KMS-11 (cell line): ENCODE measurements at regions not wholly inside any gene's neighbourhood (a gene's known extent, or its start where the extent isn't known, plus 50 kb on each side); places are given as distances from the start of the nearest gene placed in this dataset.

Experiments
- H2AFZ ChIP-seq: fragments of 200-600 bp; sonication (generic); 2 replicates; pipeline ENCODE4 v1.6.1; 2016; ENCODE audit warnings: antibody characterized with exemption, mixed run types, low read depth
- H3K27ac ChIP-seq: fragments of 200-600 bp; sonication (generic); 2 replicates; pipeline ENCODE4 v1.6.1; 2016; ENCODE audit warnings: mild to moderate bottlenecking, mixed run types
- H3K27me3 ChIP-seq: fragments of 200-600 bp; sonication (generic); 2 replicates; pipeline ENCODE4 v1.6.1; 2017; ENCODE audit warnings: mild to moderate bottlenecking, low read depth, mixed run types, moderate library complexity; ENCODE audit not compliant: insufficient read depth
- H3K36me3 ChIP-seq: fragments of 200-600 bp; sonication (generic); 2 replicates; pipeline ENCODE4 v1.6.1; 2017; ENCODE audit warnings: mild to moderate bottlenecking, mixed run types; ENCODE audit not compliant: insufficient read depth
- H3K4me1 ChIP-seq: fragments of 200-600 bp; sonication (generic); 2 replicates; pipeline ENCODE4 v1.6.1; 2016; ENCODE audit warnings: mild to moderate bottlenecking, low read depth, mixed run types; ENCODE audit not compliant: poor library complexity, severe bottlenecking
- H3K4me2 ChIP-seq: fragments of 200-600 bp; sonication (generic); 2 replicates; pipeline ENCODE4 v1.7.0; 2016; ENCODE audit warnings: mild to moderate bottlenecking, mixed run types
- H3K4me3 ChIP-seq: fragments of 200-600 bp; sonication (generic); IDR thresholded peaks from 2 replicates; pipeline ENCODE4 v1.6.1; 2017; ENCODE audit warnings: low read depth, low read length, mixed read lengths; ENCODE audit not compliant: insufficient read depth
- H3K79me2 ChIP-seq: fragments of 200-600 bp; sonication (generic); 2 replicates; pipeline ENCODE4 v1.6.1; 2016; ENCODE audit warnings: low read depth, mixed run types; ENCODE audit not compliant: insufficient read depth
- H3K9ac ChIP-seq: fragments of 200-600 bp; sonication (generic); 2 replicates; pipeline ENCODE4 v1.6.1; 2016; ENCODE audit warnings: mild to moderate bottlenecking, mixed run types
- H4K20me1 ChIP-seq: fragments of 200-600 bp; sonication (generic); 2 replicates; pipeline ENCODE4 v1.6.1; 2016; ENCODE audit warnings: mild to moderate bottlenecking, mixed run types; ENCODE audit not compliant: insufficient read depth
- TF ChIP-seq, protein P1 (sequence below): fragments of 200-600 bp; sonication (generic); conservative IDR thresholded peaks from 2 replicates; pipeline ENCODE4 v1.6.1; 2017; ENCODE audit warnings: low read depth, mild to moderate bottlenecking, antibody characterized with exemption, low read length, moderate library complexity, mixed read lengths

DNA sequence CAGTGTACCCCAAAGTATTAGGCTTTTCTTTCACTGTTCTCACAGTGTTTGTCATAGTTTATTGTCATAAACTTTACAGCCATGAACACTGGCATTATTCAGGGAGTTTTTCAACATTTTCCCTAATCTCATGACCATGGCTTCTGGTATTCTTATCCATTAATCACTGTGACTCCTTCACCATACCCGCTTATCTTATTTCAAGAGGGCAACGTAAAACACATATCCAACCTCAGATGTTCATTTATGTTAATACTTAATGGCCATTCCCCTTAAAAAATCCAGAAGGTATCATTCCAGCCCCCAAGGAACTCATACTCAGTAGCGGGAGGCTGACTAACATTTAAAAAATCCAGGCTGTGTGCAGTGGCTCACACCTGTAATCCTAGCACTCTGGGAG lies 78.5 kb upstream of the RGS4 start:
- no peaks in the 10 kb centered on the region for H3K27me3 ChIP-seq
- H3K36me3 ChIP-seq, result no peaks in the 10 kb centered on the region
- H3K4me2 ChIP-seq, result no peak overlapping the region
- TF ChIP-seq, protein P1, sequence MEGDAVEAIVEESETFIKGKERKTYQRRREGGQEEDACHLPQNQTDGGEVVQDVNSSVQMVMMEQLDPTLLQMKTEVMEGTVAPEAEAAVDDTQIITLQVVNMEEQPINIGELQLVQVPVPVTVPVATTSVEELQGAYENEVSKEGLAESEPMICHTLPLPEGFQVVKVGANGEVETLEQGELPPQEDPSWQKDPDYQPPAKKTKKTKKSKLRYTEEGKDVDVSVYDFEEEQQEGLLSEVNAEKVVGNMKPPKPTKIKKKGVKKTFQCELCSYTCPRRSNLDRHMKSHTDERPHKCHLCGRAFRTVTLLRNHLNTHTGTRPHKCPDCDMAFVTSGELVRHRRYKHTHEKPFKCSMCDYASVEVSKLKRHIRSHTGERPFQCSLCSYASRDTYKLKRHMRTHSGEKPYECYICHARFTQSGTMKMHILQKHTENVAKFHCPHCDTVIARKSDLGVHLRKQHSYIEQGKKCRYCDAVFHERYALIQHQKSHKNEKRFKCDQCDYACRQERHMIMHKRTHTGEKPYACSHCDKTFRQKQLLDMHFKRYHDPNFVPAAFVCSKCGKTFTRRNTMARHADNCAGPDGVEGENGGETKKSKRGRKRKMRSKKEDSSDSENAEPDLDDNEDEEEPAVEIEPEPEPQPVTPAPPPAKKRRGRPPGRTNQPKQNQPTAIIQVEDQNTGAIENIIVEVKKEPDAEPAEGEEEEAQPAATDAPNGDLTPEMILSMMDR, result no peak
- no peaks in the 10 kb centered on the region for H4K20me1 ChIP-seq
- H3K9ac ChIP-seq, result no peak overlapping the region
- no peaks in the 10 kb centered on the region for H3K4me1 ChIP-seq
- no peak overlapping the region for H3K27ac ChIP-seq
- no peaks in the 10 kb centered on the region for H3K79me2 ChIP-seq
- H3K4me3 ChIP-seq, result no peak overlapping the region
- H2AFZ ChIP-seq, result no peak overlapping the region

DNA sequence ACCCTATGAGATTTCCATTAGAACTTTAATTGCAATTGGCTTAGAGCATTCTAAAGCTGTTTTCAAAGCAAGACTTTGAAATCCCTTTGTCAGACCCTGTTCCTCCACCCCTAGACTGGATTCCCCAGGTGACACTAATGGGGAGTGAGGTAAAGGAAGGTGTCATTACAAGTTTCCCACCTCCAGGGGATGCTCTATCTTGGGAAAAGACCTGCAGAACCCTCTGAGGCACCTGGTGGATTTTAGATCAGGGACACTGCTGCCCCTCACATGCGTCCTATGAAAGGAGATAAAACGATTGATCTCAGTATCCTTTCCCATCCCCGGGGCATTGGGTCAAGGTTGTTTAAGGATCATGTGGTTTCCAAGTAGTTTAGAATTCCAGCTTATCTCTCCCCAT lies 80.3 kb upstream of the RGS4 start:
- Histone ChIP-seq H4K20me1 (no peaks in the 10 kb centered on the region), H2AFZ (no peak overlapping the region), H3K27ac (no peak overlapping the region), H3K27me3 (no peaks in the 10 kb centered on the region), H3K4me3 (no peak overlapping the region), H3K4me2 (no peak overlapping the region), H3K79me2 (no peaks in the 10 kb centered on the region), H3K36me3 (no peaks in the 10 kb centered on the region), H3K9ac (no peak overlapping the region), H3K4me1 (no peaks in the 10 kb centered on the region)
- TF ChIP-seq, protein P1, result peak; percentile 33; the same call in 1 of the 2 replicates

DNA sequence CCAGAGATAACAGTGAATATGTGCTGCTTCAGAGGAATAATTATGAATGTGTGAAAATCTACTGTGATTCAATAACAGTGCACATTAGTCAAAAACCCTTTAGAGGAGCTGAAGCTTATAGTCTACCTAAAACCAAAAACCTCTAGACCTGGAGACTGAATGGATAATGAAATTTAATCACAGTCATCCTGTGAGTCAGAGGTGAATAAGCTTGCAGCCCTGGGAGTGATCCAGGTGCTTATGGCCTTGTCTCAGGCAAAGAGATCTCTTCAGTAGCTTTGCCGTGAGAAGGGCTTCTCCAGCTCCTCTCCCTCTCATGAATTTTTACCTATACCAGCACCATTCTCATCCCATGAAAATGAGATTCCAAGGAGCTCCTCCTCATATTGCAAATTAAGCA lies 81.3 kb upstream of the RGS4 start:
- Histone ChIP-seq H3K4me1 (no peaks in the 10 kb centered on the region), H3K9ac (no peak overlapping the region), H3K36me3 (no peaks in the 10 kb centered on the region), H3K27me3 (no peaks in the 10 kb centered on the region), H3K79me2 (no peaks in the 10 kb centered on the region), H3K4me3 (no peak overlapping the region), H3K4me2 (no peak overlapping the region), H4K20me1 (no peaks in the 10 kb centered on the region), H2AFZ (no peak overlapping the region), H3K27ac (no peak overlapping the region)
- TF ChIP-seq, protein P1, result no peak

DNA sequence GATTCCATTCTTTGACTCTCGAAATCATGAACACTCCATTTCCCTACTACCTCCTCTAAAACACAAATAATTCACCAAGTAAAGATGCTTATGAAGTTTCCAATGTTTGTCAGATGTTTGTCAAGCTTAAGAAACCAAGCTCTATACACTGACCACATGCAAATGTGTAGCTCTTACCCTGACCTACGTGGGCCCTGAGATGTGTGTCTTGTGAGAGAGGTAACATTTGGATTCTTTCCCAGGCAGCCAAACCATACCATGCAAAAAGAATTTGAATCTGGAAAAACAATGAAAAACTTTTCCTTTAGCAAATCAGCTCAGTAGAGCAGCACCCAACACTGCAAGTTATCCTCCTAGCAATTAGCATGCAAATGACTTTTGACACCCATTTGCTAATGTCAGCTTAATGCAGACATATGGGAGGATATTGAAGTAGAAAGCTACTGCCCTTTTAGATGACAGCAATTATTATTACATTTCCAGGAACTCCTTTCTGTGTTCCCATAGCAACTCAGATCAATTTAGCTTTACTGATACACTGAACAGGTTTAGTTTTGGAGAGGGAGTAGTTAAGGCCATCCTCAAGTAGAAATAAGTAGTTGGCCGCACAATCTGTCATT lies 83.2 kb upstream of the RGS4 start:
- TF ChIP-seq, protein P1, result no peak
- no peaks in the 10 kb centered on the region for H3K36me3 ChIP-seq
- H3K4me1 ChIP-seq, result no peaks in the 10 kb centered on the region
- H3K4me2 ChIP-seq, result no peak overlapping the region
- H3K27me3 ChIP-seq, result no peaks in the 10 kb centered on the region
- H3K79me2 ChIP-seq, result no peaks in the 10 kb centered on the region
- no peaks in the 10 kb centered on the region for H4K20me1 ChIP-seq
- no peak overlapping the region for H3K4me3 ChIP-seq
- no peak overlapping the region for H3K27ac ChIP-seq
- no peak overlapping the region for H3K9ac ChIP-seq
- no peak overlapping the region for H2AFZ ChIP-seq
